ENCODE measurements at regions not wholly inside any gene's neighbourhood (a gene's known extent, or its start where the extent isn't known, plus 50 kb on each side); places are given as distances from the start of the nearest gene placed in this dataset.

DNA sequence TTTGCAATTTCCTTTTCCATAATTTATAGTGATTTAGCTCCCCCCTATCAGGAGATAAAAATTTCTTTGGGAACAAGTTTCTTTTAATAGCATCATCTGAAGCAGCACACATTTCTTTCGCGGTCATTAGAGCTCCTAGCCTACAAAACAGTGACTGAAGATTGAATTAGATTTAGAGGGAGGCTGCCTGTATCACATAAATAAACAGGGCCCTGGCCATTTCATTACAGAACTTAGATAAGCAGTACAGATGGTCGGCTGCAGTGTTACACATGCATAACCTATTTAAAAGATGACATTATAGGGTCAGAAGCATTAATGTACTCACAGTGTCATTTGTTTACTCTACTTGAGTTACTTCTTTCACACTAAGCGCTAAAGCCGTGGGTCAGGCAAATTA, 81.4 kb upstream of the SLC25A26 start:
- no peaks in the 10 kb centered on the region for H3K9me3 ChIP-seq
- H3K4me3 ChIP-seq, result no peak overlapping the region
- ATAC-seq (no peak), DNase-seq (no peak)
- WGBS, 4 donors, result 46 to 54% (median 50%) methylated on average over 5 of the region's 5 CpGs
- H3K36me3 ChIP-seq, result no peaks in the 10 kb centered on the region
- TF ChIP-seq POLR2A (IDR thresholded peaks at IDR 0.05) (no peak), CTCF (IDR thresholded peaks at IDR 0.05) (no peak)
- peak overlapping the region in 5 of 12 donors; percentile 9 to 21 (median 11) for H3K27ac ChIP-seq
- intact Hi-C loops (cut with DNase I), result loop anchor here (1.0 to 10.0 kb wide), 11 partner anchors 101 to 705 kb away; partner anchors contain the start of gene MAGI1 (in 7 of the 10)
- H3K4me1 ChIP-seq, result peaks cover 0 to 17% (median 3%) of the 10 kb centered on the region in 12 donors
- H3K27me3 ChIP-seq, result no peaks in the 10 kb centered on the region

DNA sequence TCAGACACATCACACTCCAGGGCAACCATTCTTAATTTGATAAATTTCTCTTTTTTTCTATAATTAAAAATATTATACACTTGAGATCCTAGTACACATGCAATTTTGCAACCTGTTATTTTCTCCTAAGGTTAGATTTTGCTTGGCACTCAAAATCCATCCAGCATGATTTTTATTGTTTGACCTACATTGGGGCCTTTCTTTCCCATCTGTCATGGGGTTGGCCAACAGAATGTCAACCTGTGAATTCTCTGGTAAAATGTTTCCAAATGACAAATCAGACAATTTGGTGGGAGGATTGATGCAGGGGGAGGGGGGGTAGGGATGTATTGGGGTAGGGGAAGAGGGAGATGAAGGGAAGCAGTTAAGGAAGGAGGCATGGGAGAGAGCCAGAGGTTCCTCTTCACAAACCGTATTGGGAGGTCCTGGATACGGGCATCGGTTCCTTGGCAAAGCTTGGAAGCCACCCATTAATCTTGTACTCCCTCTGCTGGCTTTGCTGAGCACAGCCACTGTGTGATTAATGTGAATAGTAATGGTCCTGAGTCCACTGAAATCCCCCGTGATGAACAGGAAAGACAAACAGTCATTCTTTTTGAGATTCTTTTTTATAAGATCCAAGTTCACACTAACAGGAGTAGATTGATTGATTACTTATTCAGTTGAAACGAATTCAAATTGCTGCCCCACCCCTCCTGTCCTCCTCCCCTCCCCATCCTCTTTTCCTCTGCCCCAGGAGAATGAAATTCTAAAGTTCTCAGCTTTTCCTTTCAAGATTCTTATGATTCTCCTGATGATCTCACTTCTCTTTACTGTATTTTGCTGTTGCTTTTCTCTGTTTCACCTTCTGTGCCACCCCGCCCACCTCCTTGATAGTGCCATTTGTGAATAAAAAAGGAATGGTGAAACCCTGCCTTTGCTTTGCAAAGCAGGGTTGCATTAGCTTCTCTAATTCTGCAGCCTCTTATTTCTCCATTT, 82.2 kb upstream of the SLC25A26 start:
- DNase-seq (peak in 4 of 5 donors; percentile 42 to 63 (median 54)), ATAC-seq (peak; percentile 75 to 93 (median 89))
- intact Hi-C loops (cut with DNase I), result loop anchor here (1.0 to 10.0 kb wide), 13 partner anchors 99 to 704 kb away; partner anchors contain the start of gene MAGI1 (in 7 of the 10)
- H3K36me3 ChIP-seq, result no peaks in the 10 kb centered on the region
- 16 to 17% (median 17%) methylated on average over 6 of the region's 6 CpGs for WGBS, 4 donors
- no peak overlapping the region for H3K4me3 ChIP-seq
- peak overlapping the region in 5 of 12 donors; percentile 6 to 21 (median 11) for H3K27ac ChIP-seq
- H3K27me3 ChIP-seq, result no peaks in the 10 kb centered on the region
- no peaks in the 10 kb centered on the region for H3K9me3 ChIP-seq
- H3K4me1 ChIP-seq, result peaks cover 0 to 15% (median 2%) of the 10 kb centered on the region in 12 donors
- peak; percentile 49 to 89 (median 80) for TF ChIP-seq CTCF (IDR thresholded peaks at IDR 0.05)
- TF ChIP-seq POLR2A (IDR thresholded peaks at IDR 0.05), result no peak

GRCh38 chr3:66136597-66136996, 84.2 kb upstream of the SLC25A26 start:
- no peaks in the 10 kb centered on the region for H3K27me3 ChIP-seq
- no peak for TF ChIP-seq CTCF (IDR thresholded peaks at IDR 0.05)
- TF ChIP-seq POLR2A (IDR thresholded peaks at IDR 0.05), result no peak
- H3K4me3 ChIP-seq, result no peak overlapping the region
- intact Hi-C loops (cut with DNase I), result loop anchor here in 7 of 10 donors (5.0 to 10.0 kb wide), 7 partner anchors 99 to 702 kb away; partner anchors contain the start of gene MAGI1 (in 6 of the 7)
- no peaks in the 10 kb centered on the region for H3K9me3 ChIP-seq
- 90 to 96% (median 92%) methylated on average over 1 of the region's 1 CpG for WGBS, 4 donors
- ATAC-seq (no peak), DNase-seq (no peak)
- H3K36me3 ChIP-seq, result no peaks in the 10 kb centered on the region
- peaks cover 0 to 15% (median 2%) of the 10 kb centered on the region in 12 donors for H3K4me1 ChIP-seq
- no peak overlapping the region for H3K27ac ChIP-seq

DNA sequence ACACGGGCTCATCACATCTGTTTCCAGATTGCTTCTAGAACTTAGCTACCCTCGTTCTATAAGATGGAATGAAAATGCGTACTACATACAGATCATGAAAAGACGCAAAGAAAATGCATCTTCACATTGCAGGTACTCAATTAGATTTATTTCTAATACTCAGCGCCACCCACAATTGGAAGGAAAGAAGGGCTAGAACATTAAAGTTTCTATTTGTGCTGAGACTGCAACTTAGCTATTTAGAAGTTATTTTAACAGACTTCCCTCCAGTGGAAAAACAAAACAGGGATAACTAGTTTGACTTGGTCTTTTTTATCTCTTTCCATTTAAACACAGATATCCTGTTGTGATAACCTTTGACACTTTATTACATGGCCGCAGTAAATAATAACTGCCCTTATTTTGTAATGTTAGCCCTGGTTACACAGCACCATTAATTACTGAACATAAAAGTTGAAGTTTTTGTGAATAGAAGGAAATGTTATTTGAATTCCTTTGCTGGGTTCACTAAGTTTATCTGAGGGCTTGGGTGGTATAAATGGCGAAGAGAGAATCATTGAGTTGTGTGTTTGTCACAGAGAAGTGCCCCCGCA, 86.9 kb upstream of the SLC25A26 start:
- ATAC-seq (no peak), DNase-seq (no peak)
- intact Hi-C loops (cut with DNase I), result loop anchor here in 1 of 10 donors (10.0 kb wide), 2 partner anchors 219 to 699 kb away; no protein-coding TSS in a partner anchor
- H3K9me3 ChIP-seq, result no peaks in the 10 kb centered on the region
- WGBS, 4 donors, result 81 to 86% (median 84%) methylated on average over 8 of the region's 8 CpGs
- TF ChIP-seq CTCF (IDR thresholded peaks at IDR 0.05) (peak in 1 of 12 donors; percentile 36), POLR2A (IDR thresholded peaks at IDR 0.05) (no peak)
- no peak overlapping the region for H3K27ac ChIP-seq
- no peaks in the 10 kb centered on the region for H3K27me3 ChIP-seq
- peaks cover 0 to 6% (median 1%) of the 10 kb centered on the region in 12 donors for H3K4me1 ChIP-seq
- H3K4me3 ChIP-seq, result no peak overlapping the region
- no peaks in the 10 kb centered on the region for H3K36me3 ChIP-seq

Measured in heart left ventricle (tissue), 16 donors.